ENCODE measurements at regions not wholly inside any gene's neighbourhood (a gene's known extent, or its start where the extent isn't known, plus 50 kb on each side); places are given as distances from the start of the nearest gene placed in this dataset.

DNA sequence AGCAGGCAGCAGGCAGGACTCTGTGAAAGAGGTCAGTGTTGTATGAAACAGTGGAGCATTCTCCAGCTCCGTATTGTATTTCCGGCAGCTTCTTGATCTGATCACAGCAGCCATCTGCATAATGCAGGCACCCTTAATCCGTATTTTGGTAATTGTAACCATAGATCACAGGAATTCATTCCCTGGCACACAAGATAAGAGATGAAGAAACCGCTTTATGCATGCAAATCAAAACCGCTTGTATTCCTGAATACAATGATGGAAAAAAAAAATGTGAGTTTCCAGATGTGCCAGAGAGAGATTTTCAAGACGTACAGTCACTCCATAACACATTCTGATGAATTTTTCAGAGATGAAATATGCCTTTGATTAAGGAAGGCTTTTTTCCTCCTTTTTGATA is 221.3 kb downstream of the ACKR3 start:
- no peak for DNase-seq (ENCODE audit: low read depth in 3 of 3, low spot score in 2 of 3)

DNA sequence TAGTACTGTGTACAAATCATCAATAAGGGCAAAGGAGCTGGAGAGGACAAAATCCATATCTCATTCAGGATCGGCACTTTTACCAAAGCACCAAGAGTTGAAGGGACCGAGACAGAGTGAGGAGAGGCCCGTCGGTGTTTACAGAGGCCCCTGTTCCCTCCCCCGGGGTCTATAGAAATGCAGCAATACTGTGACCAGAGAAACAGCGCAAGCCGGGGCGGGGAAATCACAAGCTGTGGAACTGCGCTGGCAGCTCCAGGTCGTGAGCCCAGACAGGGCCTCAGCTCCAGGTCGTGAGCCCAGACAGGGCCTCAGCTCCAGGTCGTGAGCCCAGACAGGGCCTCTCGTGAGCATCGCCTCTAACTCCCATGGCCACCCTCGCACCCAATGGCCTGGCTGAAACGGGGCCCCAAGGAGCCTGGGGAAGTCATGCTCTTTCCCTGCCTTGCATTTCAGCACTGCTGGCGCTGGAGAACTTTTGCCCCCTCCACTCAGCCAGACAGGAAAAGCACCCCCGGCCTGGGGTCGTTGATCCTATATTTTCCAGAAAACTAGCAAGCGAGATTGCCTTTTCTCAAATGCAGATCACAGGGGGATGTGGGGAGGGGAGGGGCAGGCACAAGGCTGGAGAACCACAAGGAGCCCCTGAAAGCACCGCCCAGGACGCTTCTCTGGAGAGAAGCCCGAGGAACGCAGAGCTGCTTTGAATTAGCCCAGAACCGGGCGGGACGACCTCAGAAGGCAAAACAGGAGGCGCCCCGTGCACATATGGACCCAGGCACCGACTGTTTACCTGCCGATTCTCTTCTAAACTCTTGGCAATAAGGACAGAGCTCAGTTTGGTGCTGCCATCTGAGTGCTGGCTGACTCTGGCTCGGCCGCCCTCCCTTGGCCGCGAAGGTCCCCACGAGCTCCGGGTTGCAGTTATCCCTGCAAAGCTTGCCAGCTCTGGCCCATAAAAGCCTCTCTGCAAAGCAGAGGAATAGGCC is 223.7 kb downstream of the ACKR3 start:
- DNase-seq (ENCODE audit: low read depth in 3 of 3, low spot score in 2 of 3): no peak

DNA sequence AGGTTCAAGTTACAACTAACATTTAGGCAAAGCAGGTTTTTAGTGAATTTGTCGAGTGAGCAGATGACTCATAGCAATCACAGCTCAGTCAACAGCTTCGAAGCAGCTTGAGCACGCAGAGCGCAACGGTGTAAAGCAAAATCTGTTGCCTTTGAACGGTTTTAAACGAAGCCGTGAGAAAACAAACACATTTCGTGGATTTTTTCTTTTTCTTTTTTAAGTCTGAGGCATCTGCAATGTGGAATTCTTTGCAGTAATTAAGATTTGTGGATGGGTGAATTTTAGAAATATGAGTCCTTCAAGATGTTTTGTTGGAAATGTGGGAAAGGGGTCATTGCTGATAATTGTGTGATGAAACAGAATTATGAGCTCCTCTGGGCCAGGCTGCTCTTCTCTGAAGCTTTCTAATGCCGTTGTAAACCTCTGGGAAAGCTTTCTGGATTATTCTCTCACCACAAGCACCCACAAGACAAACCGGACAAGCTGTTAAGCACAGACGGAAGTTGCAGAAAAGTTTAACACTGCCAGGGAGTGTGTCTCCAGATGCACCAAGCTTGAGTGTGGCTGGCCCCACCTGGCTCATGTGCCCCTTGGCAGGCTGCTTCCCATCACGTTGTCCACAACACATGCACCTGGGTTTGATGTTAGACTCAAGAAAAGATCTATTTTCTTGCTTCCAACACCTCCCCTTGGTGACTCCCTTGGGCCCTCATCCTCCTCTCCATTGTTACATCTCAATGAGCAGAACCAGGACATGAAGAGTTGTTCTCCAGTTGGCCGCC is 224.7 kb downstream of the ACKR3 start:
- DNase-seq (ENCODE audit: low read depth in 3 of 3, low spot score in 2 of 3): no peak

DNA sequence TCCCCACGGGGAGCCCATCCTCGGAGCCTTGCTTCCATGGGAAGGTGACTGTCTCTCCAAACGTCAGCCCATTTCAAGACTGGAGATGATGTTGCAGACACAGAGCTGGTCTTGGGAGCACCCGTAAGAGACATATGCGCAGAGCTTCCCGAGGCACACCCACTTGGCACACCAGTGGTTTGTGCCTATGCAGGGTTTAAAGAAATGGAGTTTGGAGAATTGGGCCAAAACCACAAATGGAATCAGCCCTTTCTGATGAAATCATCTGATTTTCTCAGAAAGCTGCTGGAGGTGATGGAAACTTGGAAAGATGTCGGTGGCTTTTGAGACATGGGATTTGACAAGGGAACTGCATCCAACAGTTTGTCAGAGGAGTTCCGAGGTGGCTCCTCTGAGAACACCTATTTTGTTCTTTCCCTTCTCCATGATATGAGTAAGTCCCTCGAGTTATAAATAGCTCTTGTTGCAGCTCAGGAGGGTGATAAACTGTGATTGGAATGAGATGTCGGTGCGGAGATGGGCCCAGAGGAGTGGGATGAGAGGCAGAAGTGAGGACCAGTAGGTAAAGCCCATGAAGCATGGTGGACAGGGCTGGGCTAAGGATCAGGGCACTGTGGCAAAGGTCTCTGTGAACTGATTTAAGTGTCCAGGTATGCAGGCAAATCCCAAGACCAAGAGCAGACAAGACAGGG is 225.7 kb downstream of the ACKR3 start:
- DNase-seq (ENCODE audit: low read depth in 3 of 3, low spot score in 2 of 3): no peak

DNA sequence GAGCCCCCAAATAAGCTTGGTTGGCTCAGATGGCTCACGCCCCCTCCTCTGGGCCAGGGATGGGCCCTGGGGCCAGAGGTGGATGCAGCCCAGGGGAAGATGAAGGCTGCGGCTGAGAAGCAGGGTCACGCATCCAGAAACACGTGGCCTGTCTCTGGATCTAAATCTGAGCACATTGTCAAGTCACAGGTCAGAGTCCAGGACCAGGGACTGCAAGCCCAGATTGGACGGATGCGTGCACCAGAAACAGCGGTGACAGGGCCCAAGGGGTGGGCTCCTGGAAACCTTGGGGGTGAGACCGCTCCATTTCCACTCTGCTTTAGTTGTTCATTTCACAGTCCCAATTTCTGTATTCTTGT is 226.2 kb downstream of the ACKR3 start:
- DNase-seq (ENCODE audit: low read depth in 3 of 3, low spot score in 2 of 3): no peak

DNA sequence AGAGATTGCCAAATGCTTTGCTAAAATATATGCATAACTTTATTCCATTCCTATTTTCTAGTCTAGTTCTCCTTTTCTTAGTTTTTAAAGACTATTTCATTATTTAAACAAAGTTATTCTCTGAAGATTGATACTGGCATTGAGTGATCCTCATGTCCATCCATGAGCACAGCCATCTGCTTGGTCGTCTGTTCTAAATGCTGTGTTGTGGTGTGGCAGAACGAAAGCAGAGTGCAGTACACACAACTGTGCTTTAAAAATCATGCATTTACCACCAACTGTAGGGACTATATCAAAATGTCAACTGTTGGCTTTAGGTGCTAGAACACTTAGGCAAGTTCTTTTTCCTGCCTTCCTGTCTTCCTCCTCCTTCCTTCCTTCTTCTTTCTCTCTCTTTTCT is 226.6 kb downstream of the ACKR3 start:
- DNase-seq (ENCODE audit: low read depth in 3 of 3, low spot score in 2 of 3): no peak

DNA sequence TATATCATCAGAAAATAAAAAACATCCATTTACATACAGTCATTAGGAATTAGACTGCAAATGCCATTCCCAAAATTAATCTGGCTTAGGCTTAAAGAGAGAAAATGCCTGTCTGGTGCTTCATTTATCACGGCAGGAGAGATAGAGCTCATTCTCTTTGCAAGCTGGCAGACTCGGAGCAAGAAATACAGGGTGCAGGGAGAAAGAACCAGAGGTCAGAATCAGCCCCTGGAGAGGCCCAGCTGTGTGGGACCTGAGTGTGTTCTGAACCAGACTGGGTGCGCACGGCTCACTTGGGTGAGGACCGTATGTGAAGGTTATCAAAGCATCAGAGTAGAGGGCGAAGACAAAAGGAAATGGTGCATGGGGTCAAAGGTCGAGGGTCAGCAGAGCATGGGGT is 227.8 kb downstream of the ACKR3 start:
- DNase-seq (ENCODE audit: low read depth in 3 of 3, low spot score in 2 of 3): no peak

DNA sequence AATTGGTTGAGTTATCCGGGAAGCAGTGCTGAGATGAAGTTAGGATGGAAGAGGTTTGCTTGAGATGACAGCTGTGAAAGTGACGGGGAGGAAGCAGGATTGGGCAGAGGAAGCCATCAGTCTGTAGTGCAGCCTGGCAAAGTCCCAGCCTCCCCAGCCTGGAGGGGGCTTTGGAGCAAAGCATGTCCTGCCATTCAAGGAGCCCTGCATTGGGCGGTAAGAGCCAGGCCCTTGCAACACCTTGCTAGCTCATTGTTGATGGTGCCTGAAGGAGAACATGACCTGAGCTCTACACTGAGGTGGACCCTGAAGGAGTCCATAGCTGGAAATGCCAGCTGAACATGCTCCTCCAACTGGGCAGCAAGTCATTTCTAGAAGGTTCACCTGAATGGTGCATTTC is 228.9 kb downstream of the ACKR3 start:
- no peak for DNase-seq (ENCODE audit: low read depth in 3 of 3, low spot score in 2 of 3)

DNA sequence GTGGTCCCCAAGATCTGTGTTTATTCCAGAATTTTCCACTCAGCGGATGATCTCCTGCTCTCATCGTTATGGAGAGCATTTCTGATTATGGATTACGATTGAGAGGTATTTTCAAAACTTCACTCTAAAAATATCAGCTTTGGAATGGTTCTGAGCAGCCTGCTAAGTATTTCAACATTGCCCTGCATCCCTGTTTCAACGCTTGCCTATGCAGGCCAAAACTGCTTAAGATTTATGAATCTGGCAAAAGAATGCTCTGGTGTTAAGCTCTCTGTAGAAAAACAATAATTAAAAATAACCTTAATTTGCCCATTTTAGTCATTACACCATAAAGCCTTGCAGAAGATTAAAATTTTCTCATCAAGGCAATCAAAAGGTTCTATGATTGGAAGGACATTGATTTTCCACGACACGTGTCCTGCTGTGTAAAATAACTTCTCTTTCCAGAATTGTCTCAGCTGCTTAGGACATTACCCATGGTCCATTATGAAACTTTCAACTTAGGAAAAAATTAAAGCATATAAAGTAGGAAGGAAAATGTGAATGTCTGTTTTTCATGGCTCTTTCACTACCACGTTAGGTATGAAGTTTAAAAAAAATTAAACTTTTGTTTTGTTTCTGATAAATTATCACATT is 229.9 kb downstream of the ACKR3 start:
- DNase-seq (ENCODE audit: low read depth in 3 of 3, low spot score in 2 of 3): no peak

DNA sequence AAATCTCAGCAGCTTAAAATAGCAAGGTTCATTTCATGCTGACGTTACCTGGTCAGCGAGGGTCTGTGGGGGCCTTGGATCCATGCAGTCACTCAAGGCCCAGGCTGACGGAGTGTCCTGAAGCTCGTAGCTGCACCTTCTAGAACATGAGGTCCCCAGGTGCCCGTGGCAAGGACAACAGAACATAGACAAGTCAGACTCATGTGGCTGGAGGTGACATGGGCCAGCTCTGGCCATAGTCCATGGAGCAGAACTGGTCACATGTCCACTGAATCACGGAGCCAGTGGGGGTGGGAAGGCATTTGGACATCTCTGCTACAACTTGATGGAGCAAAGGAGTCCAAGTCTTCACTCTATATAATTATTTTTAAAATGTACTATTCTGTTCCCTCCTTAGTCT is 233.2 kb downstream of the ACKR3 start:
- DNase-seq (ENCODE audit: low read depth in 3 of 3, low spot score in 2 of 3): no peak

DNA sequence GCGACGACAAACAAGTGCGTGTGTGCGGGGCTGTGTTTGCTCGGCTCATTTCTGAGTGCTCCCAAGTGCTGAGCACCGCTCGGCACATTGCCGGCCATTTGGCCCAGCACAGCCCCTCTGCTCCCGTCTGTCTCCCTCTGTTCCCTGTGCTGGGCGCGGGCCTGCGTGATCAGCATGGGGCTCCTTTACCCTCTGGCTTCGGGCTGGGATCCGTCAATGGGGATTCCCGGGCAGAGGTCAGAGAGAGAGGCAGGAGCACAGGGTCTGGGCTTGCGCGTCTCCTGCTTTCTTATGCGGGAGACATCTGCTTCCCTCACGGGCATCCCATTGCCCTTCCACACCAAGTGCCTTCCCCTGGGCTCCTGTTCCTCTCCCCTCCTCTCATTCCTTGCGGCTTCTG is 234.0 kb downstream of the ACKR3 start:
- DNase-seq (ENCODE audit: low read depth in 3 of 3, low spot score in 2 of 3): no peak

DNA sequence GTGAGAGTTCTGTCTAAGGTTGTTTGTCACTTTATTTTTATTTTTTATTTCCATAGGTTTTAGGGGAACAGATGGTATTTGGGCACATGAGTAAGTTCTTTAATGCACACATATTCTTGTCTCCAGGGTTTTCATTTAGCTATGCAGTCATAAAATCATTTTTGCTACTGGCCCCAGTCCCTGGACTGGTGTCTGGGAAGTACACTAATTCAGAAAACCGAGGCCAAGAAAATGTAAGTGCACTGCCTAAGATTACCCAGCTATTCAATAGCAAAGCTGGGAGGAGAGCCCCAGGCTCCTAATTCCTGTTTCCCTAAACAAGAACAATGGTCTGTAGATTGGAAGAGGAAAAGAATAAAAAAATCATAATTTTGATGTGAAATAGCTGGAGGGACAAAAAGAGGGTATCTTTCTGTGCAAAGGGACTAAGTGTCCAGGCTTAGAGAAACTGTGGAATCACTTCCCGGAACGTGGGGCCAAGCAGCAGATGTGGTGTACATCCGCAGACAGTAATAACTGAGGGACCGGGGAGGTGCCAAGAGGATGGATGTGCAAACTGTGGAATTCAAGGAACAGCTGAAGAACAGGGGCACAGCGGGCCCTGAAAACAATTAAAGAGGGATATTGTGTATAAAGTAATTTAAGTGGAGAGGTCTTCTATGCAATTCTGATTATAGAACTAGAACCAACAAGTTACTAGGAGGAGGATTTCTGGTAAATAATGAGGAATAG is 236.3 kb downstream of the ACKR3 start:
- DNase-seq (ENCODE audit: low read depth in 3 of 3, low spot score in 2 of 3): no peak

DNA sequence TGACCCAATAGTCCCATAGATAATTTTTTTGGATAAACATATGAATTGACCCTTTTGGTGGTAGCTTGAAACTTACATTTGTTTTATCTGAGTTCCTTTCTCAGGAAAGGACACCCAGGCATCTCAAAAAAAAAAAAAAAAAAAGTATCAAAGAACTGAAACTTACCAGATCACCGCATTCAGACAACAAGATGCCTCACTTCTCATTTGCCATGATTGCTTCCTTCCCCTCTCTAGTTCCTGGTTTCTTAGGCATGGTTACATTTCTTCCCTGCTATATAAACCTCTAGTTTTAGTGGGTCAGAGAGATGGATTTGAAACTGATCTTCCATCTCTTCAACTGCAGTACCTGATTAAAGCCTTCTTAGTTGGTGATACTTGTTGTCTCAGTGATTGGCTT is 240.1 kb downstream of the ACKR3 start:
- DNase-seq (ENCODE audit: low read depth in 3 of 3, low spot score in 2 of 3): no peak

DNA sequence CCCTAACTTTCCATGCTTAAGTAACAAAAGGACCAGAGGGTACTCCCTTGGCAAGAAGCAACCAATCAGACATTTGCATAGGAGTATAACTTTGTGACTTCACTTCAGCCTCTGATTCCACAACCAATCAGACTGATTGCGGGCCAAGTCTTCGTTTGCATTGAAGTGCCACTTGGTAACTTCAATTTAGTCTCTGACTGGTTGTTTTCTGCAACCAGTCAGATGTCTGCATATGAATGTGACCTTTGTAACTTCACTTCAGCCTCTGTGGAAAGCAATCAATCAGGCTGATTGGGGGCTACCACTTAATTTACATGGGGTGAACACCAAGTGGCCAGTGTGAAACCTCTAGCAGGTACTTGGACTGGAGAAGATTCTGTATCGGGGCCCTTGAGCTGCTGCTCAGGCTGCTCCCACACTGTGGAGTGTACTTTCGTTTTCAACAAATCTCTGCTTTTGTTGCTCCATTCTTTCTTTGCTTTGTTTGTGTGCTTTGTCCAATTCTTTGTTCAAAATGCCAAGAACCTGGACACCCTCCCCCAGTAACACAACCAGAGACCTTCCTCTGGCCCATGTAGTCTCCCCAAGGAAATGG is 241.5 kb downstream of the ACKR3 start:
- no peak for DNase-seq (ENCODE audit: low read depth in 3 of 3, low spot score in 2 of 3)

DNA sequence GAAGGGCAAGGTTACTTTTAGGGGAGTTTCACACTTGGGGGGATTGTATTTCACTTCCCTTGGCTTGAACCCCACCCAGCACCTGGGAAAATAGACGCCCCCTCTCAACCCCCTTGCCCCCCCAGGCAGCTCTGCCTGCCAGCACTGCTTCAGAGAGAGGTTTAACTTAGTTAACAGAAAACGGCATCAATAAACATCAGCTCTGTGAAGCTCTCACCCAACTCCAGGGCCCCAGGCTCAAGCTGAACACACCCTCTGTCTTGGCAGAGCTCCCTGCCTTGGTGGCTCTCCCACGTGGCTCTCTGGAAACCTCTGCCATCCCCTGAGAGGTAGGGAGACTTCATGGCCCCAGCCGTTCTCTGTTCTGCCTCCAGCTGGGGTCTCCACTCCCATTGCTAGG is 244.1 kb downstream of the ACKR3 start:
- no peak for DNase-seq (ENCODE audit: low read depth in 3 of 3, low spot score in 2 of 3)

DNA sequence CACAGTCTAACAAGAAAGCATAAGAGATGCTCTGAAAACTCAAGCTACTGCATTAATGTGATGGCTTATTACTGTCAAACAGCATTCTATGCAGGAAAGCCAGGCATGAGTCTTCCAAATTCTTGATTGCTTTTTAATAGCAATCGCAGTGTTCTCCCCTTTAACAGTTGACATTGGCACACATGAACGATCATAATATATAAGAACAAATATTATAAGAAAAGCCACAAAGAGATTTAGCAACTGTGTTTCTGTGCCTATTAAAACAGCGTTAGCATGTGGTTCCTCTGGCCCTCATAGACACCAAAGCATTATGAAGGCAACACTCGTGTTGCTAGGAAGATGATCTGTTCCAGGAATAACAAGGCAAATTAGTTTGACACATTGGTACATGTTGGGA is 245.0 kb downstream of the ACKR3 start:
- DNase-seq (ENCODE audit: low read depth in 3 of 3, low spot score in 2 of 3): no peak

DNA sequence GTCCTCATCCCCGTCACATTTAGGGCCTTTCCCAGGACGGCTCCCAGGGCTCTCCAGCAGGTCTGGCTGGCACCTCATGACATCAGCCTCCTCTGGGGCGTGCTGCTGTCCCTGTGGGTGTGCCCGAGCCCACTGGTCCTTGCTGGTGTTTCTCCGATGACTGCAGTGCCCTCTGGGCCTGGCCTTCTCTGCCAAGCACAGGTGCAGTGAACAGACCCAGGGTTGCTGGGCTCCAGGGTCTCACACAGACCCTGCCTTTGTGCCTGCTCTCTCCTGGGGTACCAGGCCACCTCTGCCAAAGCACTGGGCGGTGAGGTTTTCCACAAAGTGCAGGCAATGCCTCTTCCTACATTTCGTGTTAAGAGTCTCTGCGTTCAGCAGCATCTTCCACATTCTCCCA is 246.1 kb downstream of the ACKR3 start:
- no peak for DNase-seq (ENCODE audit: low read depth in 3 of 3, low spot score in 2 of 3)

DNA sequence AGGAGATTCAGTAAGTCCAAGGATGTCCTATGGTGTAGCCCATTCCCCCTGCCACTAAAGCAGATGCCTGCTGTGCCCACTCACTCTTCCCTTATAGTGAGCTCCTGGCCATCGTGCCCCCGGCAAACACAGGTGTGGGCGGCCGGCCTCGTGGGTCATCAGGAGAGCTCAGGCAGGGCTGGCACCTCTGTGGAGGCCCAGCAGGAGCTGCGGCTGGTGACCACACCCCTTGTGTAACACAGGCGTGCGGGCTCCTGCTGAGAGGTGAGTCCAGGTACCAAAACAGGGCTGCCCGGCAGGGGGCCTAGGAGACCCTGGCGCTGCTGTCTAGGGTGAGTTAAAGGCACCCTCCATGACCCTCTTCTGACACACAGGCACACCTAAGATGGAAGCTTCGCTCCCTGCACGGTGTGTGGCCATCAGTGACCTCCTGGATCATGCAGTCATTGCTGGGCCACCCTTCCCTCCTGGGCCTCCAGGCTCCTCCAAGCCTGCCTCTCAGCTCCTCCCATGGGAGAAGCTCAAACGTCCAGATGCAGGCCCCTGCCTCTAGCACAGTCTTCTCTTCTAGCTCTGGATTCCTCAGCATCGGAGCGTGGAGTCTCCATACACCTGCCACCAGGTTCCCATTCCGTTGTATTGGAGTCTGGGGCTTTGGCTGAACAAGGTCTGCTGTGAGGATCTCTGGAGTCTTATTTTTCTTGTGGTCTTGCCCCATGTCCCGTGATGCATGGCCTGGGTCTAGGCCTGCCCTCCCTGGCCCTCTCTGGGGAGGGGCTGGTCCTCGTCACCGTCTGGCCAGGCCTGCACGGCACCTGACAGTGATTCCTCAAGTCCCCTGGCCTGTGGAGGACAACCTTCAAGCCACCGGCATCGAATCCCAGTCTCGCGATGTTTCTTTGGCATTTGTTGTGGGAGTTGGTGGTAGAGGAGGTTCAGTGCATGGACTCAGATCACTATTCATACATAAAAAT is 246.9 kb downstream of the ACKR3 start:
- DNase-seq (ENCODE audit: low read depth in 3 of 3, low spot score in 2 of 3): no peak
